NCI-H1436 (cell line): ENCODE measurements at regions not wholly inside any gene's neighbourhood (a gene's known extent, or its start where the extent isn't known, plus 50 kb on each side); places are given as distances from the start of the nearest gene placed in this dataset.
"Not testable (repeated sequence)": the region's sequence is repeated elsewhere in the genome, so short reads cannot be mapped to it uniquely, and the experiment has no call there.

Experiments used
- DNase-seq: peaks from one replicate; lab custom pipeline; 2025; lab: John Stamatoyannopoulos, UW

DNA sequence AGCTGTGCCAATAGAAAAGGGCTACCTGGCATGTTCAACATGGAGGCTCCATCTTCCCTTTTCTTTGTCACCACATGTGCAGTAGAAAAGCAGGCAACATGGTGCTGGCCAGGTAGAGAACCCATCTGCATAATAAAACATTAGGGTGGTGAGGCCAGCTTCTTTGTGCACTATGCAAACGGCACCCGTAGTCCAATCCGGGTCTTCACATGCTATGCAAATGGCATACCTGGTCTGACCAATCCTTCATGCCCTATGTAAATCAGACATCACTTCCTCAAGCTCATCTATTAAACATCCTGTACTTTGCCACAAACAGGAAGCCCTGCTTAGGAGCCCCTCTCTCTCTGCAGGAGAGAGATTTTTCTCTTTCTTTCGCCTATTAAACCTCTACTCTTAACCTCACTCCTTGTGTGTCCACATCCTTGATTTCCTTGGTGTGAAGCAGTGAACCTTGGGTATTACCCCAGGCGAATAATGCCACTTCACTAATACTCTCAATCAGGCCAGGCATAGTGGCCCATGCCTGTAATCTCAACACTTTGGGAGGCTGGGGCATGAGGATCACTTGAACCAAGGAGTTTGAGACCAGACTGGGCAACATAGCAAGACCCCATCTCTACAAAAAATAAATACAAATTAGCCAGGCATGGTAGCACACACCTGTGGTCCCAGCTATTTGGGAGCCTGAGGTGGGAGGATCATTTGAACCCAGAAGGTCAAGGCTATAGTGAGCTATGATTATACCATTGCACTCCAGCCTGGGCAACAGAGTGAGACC, 111.3 kb upstream of the MRI1 start:
- DNase-seq: peak; percentile 40

- no peak for DNase-seq
These were observed 117.6 kb upstream of the MRI1 start for GRCh38 chr19:13646758-13647157.

DNA sequence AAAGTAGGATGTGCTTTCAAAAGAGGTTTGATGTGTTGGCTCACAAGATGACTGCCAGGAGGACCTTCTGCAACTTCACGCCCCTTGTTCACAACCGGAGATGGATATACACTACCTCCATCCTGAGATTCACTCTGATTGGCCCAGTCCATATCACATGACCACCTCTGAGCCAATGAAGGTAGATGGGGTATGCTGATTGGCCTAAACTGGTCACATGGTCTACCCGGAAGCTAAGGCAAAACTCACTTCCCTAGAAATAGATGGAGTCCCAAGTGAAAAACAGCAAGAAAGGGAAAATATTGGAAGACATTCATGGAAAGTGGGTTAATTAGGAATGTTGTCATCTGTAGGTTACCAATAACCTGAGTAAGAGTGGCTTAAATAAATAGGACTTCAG, 119.7 kb upstream of the MRI1 start:
- DNase-seq: no peak

DNA sequence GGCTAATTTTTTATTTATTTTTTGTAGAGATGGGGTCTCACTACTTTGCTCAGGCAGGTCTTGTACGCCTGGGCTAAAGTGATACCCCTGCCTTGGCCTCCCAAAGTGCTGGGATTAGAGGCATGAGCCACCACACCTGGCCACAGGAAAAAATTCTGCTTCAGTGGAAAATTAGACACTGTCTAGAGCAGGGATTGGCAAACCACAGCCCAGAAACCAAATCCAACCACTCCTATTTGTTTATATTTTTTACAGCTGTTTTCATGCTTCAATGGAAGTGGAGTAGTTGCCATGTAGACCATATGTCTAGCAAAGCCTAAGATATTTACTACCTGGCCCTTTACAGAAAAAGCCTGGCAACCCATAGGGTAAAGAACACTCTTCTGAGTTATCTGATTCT, 123.7 kb upstream of the MRI1 start:
- DNase-seq: no peak

- DNase-seq: no peak
These were observed 124.9 kb upstream of the MRI1 start for GRCh38 chr19:13639342-13639929.

DNA sequence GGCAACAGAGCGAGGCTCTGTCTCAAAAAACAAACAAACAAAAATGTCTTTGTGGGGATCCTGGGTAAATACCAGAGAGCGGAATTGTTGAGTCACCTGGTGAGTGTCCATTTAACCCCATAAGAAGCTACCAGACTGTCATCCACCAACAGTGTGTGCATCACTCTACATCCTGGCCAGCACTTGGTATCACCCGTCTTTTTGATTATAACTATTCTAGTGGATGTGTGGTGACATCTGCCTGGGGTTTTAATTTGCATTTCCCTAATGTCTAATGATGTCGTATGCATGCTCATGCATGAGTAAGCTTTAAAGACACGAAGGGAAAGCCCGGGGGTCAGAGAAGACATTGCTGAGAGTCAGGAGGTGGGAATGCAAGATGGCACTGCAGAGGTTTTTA, 126.7 kb upstream of the MRI1 start:
- no peak for DNase-seq

DNA sequence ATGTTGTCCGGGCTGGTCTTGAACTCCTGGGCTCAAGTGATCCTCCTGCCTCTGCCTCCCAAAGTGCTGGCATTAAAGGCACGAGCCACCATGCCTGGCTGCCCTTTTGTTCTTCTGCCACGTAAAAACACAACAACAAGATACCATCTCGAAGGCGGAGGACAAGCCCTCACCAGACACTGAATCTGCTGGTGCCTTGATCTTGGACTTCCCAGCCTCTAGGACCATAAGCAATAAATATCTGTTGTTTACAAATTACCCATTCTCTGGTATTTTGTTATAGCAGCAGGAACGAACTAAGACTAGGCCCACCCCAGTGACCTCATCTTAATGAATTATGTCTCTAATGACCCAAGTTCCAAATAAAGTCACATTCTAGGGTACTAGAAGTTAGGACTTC, 128.4 kb upstream of the CACNA1A start:
- DNase-seq: no peak

GRCh38 chr19:13633522-13633922, 127.2 kb upstream of the CACNA1A start:
- no peak for DNase-seq

GRCh38 chr19:13633109-13633508, 126.8 kb upstream of the CACNA1A start:
- peak; percentile 74 for DNase-seq

DNA sequence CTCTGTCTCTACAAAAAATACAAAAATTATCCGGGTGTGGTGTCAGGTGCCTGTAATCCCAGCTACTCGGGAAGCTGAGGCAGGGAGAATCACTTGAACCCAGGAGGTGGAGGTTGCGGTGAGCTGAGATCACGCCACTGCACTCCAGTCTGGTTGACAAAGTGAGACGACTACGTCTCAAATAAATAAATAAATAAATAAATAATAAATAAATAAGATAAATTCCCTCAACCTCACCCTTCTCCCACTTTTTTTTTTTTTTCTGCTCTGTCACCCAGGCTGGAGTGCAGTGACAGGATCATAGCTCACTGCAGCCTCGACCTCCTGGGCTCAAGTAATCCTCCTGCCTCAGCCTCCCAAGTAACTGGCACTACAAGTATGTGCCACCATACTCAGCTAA, 125.9 kb upstream of the CACNA1A start:
- DNase-seq: not testable (repeated sequence)

DNA sequence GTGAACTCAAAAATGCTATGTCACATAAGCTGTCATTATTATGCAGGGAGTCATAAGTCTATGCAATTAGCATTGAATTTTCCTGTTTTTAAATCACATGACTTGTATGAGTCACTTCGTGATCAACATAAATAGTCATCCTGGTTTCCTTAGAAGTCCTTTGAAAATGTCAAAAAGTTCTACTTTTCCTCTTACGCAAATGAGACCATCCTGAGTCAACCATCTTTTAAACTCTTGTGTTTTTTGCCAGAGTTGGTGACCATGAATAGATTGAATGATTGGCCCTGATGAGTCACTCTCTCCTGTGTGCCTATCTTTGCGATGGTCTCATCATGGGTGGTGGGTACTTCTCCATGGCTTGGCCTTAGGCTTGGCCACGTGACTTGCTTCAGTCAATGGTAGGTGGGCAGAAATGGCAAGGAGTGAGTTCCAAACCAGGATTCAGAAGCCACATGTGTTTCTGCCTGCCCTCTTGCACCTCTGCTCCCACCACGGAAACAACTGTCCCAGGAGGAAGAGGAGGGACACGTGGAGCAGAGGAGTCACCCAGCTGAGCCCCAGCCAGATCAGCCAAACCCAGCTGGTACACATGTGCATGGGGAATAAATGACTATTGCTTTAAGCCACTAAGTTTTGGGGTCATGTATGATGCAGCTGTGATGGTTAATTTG, 123.5 kb upstream of the CACNA1A start:
- DNase-seq: no peak

DNA sequence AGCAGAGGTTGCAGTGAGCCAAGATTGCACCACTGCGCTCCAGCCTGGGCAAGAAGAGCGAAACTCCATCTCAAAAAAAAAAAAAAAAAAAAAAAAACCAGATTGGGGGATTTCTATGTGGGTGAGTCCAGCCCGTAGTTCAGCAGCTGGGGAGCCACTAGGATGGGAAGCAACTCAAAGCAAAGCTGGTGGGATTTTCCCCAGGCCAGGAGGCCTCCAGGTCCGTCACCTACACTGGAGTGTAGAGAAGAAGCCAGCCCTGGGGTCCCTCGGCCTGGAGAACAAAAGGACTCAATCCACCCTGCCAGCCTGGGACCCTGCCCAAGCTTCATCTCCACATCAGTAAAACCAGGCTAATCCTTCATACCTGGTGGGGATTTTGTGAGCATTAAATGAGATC, 121.3 kb upstream of the CACNA1A start:
- no peak for DNase-seq

DNA sequence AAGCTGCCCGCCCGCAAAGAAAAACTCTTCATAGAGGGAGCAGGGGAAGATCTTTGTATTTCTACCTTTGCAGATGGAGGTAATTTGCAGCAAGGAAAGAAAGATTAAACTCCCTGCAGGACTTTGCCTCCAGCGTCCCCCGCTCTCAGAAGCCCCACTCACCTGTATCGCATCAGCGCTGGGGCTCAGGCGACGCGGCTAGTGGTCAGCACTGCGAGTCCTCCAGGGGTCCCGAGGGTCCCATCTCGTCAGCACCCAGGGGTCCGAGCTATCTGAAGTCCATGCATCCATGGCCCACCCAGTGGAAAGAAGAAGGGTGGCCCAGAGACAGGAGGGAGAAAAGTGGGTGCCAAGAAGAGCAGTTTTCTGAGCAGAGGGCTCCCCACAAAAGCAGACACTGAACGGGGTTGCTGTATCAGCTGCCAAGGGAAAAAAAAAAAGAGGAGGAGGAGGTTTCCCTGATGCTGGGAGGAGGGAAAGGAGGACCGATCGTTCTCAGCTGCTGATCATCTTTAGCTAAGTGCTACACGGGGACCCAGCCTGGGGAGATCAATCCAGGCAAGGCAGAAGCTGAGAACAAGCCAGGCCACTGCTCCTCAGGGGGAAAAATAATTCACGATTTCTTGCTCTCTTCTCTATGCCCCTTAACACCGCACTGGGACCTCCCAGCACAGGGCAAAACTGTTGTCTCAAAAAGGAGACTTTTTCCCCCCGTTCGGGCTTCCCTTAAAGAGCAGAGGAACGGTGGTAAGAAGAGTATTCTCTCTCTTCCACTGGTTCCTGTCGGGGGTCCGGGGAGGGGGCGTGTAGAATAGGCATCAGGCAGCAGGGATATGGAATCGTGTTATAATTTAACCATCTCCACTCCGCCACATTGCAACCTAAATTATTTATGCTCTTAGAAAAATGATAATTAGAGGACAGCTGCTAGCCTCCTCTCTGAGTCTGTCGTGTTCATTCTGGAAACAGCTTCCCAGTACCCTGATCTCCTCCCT, 117.7 kb upstream of the CACNA1A start:
- no peak for DNase-seq

GRCh38 chr19:13622766-13623715, 116.8 kb upstream of the CACNA1A start:
- no peak for DNase-seq

GRCh38 chr19:13621413-13621812, 115.1 kb upstream of the CACNA1A start:
- no peak for DNase-seq

DNA sequence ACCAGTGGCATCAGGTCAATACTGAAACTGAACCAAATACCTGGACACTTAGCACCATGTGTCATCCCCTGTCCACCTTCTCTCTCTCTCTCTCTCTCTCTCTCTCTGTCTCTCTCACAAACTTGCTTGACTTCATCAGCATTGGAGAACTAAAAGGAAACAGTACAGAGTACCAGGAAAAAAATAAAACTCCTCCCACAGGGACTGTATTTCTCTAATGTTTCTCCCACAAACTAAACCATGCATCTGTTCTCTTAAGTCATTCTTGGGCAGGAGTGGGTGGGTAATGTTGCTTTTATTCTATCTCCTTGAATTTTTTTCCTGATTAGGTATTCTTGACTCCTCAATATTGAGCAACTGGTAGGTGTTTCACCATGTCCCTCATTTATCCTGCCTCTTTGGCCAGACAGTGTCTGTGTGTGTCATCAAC, 112.9 kb upstream of the CACNA1A start:
- DNase-seq: no peak

DNA sequence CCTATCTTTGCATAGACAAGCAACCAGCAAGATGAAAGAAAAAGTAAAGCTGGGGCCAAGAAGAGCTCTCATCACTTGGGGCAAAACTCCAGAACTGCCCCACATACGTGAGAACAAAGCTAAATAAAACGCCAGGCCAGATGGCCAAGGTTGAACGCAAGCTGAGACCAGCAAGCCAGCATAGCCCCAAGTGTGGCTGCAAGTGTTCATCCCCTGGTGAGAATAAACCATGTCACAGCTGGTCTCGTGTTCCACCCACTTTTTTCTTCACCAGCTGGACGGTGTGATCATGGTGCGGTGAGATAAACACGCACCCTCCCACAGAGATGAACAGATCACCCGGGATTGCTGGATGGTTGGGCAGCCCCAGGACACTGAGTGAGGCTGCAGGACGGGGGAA, 109.6 kb upstream of the CACNA1A start:
- DNase-seq: no peak

- DNase-seq: no peak
These were observed 107.2 kb upstream of the CACNA1A start for GRCh38 chr19:13613447-13613846.

DNA sequence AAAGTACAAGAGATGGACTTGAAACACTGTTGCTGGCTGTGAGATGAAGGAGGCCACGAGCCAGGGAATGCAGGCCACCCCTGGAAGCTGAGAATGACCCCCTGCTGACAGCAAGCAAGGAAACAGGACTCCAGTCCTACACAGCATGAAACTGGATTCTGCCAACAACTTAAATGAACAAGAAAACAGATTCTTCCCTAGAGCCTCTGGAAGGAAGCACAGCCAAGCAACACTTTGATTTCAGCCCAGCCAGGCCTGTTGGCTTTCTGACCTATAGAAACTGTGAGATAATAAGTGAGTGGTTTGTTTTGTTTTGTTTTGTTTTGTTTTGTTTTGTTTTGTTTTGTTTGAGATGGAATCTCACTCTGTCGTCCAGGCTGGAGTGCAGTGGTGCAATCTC, 105.3 kb upstream of the CACNA1A start:
- no peak for DNase-seq

DNA sequence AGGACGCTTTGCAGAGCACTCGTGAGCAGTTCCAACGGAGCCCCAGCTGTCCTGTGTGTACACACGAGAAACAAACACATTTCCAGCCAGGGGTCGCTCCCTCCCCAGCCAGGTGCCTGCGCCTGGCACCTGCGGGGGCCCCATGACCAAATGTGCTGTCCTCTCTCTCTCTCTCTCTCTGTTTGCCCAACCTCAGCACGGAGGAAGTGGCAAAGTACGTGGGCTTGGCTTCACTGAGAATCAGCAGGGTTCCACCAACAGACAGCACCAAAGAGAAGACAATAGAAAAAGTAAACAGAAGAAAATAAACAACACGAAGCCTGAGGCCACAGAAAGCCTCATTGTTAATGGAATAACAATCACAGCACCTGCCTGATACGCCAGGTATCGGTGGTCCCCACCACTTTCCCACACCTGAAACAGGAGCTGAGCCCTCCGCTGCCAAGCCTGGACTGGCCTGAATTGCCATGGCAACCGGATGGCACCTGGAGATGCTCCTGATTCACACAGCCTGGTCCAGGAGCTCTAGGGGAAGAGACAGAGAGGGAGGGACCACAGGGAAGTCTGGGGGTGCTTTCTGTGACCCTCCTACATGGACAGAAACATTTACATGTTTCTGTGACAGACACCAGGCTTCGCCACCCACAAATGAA, 103.9 kb upstream of the CACNA1A start:
- peak; percentile 72 for DNase-seq
